Liver (tissue), 8 donors: ENCODE measurements at regions not wholly inside any gene's neighbourhood (a gene's known extent, or its start where the extent isn't known, plus 50 kb on each side); places are given as distances from the start of the nearest gene placed in this dataset.
"Not testable (repeated sequence)": the region's sequence is repeated elsewhere in the genome, so short reads cannot be mapped to it uniquely, and the experiment has no call there.

Experiments
- DNase-seq: peaks from one replicate; pipeline ENCODE4 v3.0.0-alpha.2; 2017; ENCODE audit warnings: low spot score
- H3K27ac ChIP-seq, 2 donors: one replicate each; pipeline ENCODE4 v1.7.0; 2013; ENCODE audit warnings: inconsistent platforms in 2 of 2, low read length in 2 of 2, control low read depth in 1 of 2, low read depth in 1 of 2, mild to moderate bottlenecking in 1 of 2
- H3K27me3 ChIP-seq, 4 donors: one replicate each; pipeline versions ENCODE4 v1.6.1 to v1.7.0; 2013; ENCODE audit warnings: low read length in 3 of 4, inconsistent platforms in 1 of 4, mild to moderate bottlenecking in 1 of 4, moderate library complexity in 1 of 4; ENCODE audit not compliant: control insufficient read depth in 4 of 4, insufficient read depth in 4 of 4
- H3K36me3 ChIP-seq, 4 donors: one replicate each; pipeline versions ENCODE4 v1.6.1 to v1.7.0; 2013; ENCODE audit warnings: low read length in 3 of 4, mild to moderate bottlenecking in 3 of 4, low read depth in 1 of 4, moderate library complexity in 1 of 4; ENCODE audit not compliant: control insufficient read depth in 4 of 4, insufficient read depth in 3 of 4
- H3K4me1 ChIP-seq, 4 donors: one replicate each; pipeline versions ENCODE4 v1.6.1 to v1.7.0; 2013; ENCODE audit warnings: low read length in 3 of 4, mild to moderate bottlenecking in 3 of 4, moderate library complexity in 1 of 4; ENCODE audit not compliant: control insufficient read depth in 4 of 4, insufficient read depth in 4 of 4
- H3K4me3 ChIP-seq, 3 donors: one replicate each; pipeline versions ENCODE4 v1.6.1 to v1.7.0; 2013; ENCODE audit warnings: low read length in 3 of 3, control low read depth in 1 of 3, low read depth in 1 of 3, mild to moderate bottlenecking in 1 of 3
- H3K9ac ChIP-seq, 2 donors: one replicate each; pipeline ENCODE4 v1.7.0; 2013; ENCODE audit warnings: low read length in 2 of 2, mild to moderate bottlenecking in 2 of 2, moderate library complexity in 2 of 2, control low read depth in 1 of 2, low read depth in 1 of 2
- H3K9me3 ChIP-seq, 4 donors: one replicate each; pipeline versions ENCODE4 v1.6.1 to v1.7.0; 2013; ENCODE audit warnings: low read length in 3 of 4; ENCODE audit not compliant: control insufficient read depth in 4 of 4
- EGR1 ChIP-seq, 2 donors: IDR thresholded peaks; 2 replicates each; pipeline ENCODE4 v1.6.1; 2016 to 2018; ENCODE audit warnings: antibody characterized with exemption in 2 of 2, low read depth in 2 of 2
- FOXA1 ChIP-seq: IDR thresholded peaks from 2 replicates; pipeline ENCODE4 v1.6.1; 2016; ENCODE audit warnings: antibody characterized with exemption
- FOXA2 ChIP-seq: IDR thresholded peaks from 2 replicates; pipeline ENCODE4 v1.6.1; 2016; ENCODE audit warnings: antibody characterized with exemption
- GABPA ChIP-seq, 2 donors: IDR thresholded peaks in 1 of 2; conservative IDR thresholded peaks in 1 of 2; 2 replicates each; pipeline ENCODE4 v1.6.1; 2016; ENCODE audit warnings: antibody characterized with exemption in 2 of 2, mild to moderate bottlenecking in 1 of 2, moderate library complexity in 1 of 2
- HNF4A ChIP-seq, 2 donors: conservative IDR thresholded peaks; 2 replicates each; pipeline ENCODE4 v1.6.1; 2016; ENCODE audit warnings: antibody characterized with exemption in 2 of 2, mild to moderate bottlenecking in 2 of 2
- HNF4G ChIP-seq: IDR thresholded peaks from 2 replicates; pipeline ENCODE4 v1.6.1; 2016; ENCODE audit warnings: antibody characterized with exemption
- JUND ChIP-seq, 2 donors: IDR thresholded peaks; 2 replicates each; pipeline ENCODE4 v1.6.1; 2016; ENCODE audit warnings: antibody characterized with exemption in 2 of 2
- NR2F2 ChIP-seq: IDR thresholded peaks from 2 replicates; pipeline ENCODE4 v1.6.1; 2016; ENCODE audit warnings: antibody characterized with exemption
- RXRA ChIP-seq, 2 donors: IDR thresholded peaks; 2 replicates each; pipeline ENCODE4 v1.6.1; 2017 to 2018; ENCODE audit warnings: antibody characterized with exemption in 2 of 2, mild to moderate bottlenecking in 1 of 2
- SP1 ChIP-seq: IDR thresholded peaks from 2 replicates; pipeline ENCODE4 v1.6.1; 2018; ENCODE audit warnings: antibody characterized with exemption, mild to moderate bottlenecking
- TAF1 ChIP-seq: conservative IDR thresholded peaks from 2 replicates; pipeline ENCODE4 v1.6.1; 2016; ENCODE audit warnings: antibody characterized with exemption, mild to moderate bottlenecking
- YY1 ChIP-seq: IDR thresholded peaks from 2 replicates; pipeline ENCODE4 v1.6.1; 2016; ENCODE audit warnings: antibody characterized with exemption, mild to moderate bottlenecking
- WGBS: extraction: QIAGEN DNeasy Blood & Tissue Kit; methylation state at CpG from one replicate; pipeline ENCODE4 v1.1.7; 2013; 5-methylcytosine and 5-hydroxymethylcytosine counted together
- TF ChIP-seq, protein P1 (sequence below): IDR thresholded peaks from 2 replicates; pipeline ENCODE4 v1.6.1; 2016; ENCODE audit warnings: antibody characterized with exemption
- TF ChIP-seq, protein P2 (sequence below): IDR thresholded peaks from 2 replicates; pipeline ENCODE4 v1.6.1; 2016; ENCODE audit warnings: antibody characterized with exemption
- TF ChIP-seq, protein P3 (sequence below): fragments of 150-350 bp; IDR thresholded peaks from 2 replicates; pipeline ENCODE4 v1.5.1; 2017; ENCODE audit warnings: improper control_type of control experiment, low read depth, low read length; ENCODE audit not compliant: missing input control
- TF ChIP-seq, protein P4 (sequence below): IDR thresholded peaks from 2 replicates; pipeline ENCODE4 v1.6.1; 2016; ENCODE audit warnings: antibody characterized with exemption, mild to moderate bottlenecking
- TF ChIP-seq, protein P5 (sequence below): IDR thresholded peaks from 2 replicates; pipeline ENCODE4 v1.6.1; 2016; ENCODE audit warnings: antibody characterized with exemption
- donor health status: healthy.
- donor health status: healthy.
- donor health status: healthy.
- donor health status: healthy.
- donor health status: healthy.

DNA sequence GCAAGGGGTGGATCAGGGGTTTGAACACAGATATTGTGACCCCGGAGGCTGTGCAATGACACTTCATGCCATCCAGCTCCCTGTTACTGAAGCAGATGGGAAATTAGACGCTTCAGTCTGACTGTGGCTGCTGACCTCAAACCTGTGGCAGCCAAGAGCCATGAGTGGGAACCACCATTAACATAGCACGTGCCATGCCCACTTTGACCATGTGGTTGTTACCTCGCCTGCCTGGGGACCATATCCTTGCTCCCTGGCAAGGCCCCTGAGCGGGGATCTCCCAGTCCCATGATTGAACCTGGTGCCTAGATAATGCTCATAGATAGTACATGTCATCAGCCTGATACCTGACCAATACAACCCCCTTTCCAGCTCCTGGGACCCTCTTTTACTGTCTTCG, 68.9 kb downstream of the CYP26B1 start:
- no peak overlapping the region for H3K27ac ChIP-seq
- TF ChIP-seq, protein P1, sequence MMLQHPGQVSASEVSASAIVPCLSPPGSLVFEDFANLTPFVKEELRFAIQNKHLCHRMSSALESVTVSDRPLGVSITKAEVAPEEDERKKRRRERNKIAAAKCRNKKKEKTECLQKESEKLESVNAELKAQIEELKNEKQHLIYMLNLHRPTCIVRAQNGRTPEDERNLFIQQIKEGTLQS, result no peak
- TF ChIP-seq YY1, result no peak
- no peak for TF ChIP-seq JUND (IDR thresholded peaks at IDR 0.05)
- TF ChIP-seq HNF4A (conservative IDR thresholded peaks at IDR 0.05), result no peak
- TF ChIP-seq TAF1, result no peak
- no peak for TF ChIP-seq FOXA1
- TF ChIP-seq FOXA2, result no peak
- no peak for TF ChIP-seq NR2F2
- TF ChIP-seq GABPA (IDR thresholded peaks at IDR 0.05 in 1 of 2, conservative IDR thresholded peaks at IDR 0.05 in 1 of 2), result no peak
- no peak for TF ChIP-seq HNF4G
- H3K9ac ChIP-seq, result no peak overlapping the region
- peaks cover 4 to 15% (median 6%) of the 10 kb centered on the region in 4 donors for H3K4me1 ChIP-seq
- peaks cover 0 to 9% (median 0%) of the 10 kb centered on the region in 4 donors for H3K27me3 ChIP-seq
- no peak for DNase-seq
- H3K9me3 ChIP-seq, result peaks cover 0 to 25% (median 3%) of the 10 kb centered on the region in 4 donors
- 86% methylated on average over 6 of the region's 6 CpGs for WGBS
- no peak overlapping the region for H3K4me3 ChIP-seq
- no peaks in the 10 kb centered on the region for H3K36me3 ChIP-seq

DNA sequence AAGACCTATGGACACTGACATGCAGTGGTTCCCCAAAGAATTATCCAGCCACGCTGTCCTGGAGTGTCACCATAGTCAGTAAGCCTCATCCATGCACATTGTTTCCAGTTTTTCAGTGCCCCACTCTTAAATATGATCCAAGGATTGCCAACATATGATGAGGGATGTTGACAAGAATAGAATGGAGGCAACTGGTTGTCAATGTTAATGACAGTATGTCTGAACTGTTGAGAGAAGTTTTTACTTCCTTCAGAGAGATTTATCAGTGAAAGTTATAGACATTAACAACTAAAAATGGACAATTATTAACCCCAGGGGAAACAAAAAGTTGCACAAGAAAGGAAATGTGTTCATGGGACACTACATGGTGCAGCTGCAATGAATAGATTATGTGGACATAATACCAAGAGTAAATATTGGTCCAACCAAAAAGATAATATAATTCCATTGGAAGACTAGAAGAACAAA, 69.9 kb downstream of the CYP26B1 start:
- peak overlapping the region in 1 of 2 donors; percentile 17 for H3K27ac ChIP-seq
- WGBS, result 28% methylated on average over 1 of the region's 1 CpG
- H3K36me3 ChIP-seq, result no peaks in the 10 kb centered on the region
- H3K9ac ChIP-seq, result no peak overlapping the region
- peaks cover 0 to 6% (median 0%) of the 10 kb centered on the region in 4 donors for H3K27me3 ChIP-seq
- no peak for TF ChIP-seq NR2F2
- peak; percentile 91 for TF ChIP-seq FOXA1
- TF ChIP-seq, protein P2, sequence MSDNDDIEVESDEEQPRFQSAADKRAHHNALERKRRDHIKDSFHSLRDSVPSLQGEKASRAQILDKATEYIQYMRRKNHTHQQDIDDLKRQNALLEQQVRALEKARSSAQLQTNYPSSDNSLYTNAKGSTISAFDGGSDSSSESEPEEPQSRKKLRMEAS, result no peak
- peak; percentile 81 for TF ChIP-seq YY1
- peak; percentile 80 for TF ChIP-seq SP1
- peak in 1 of 2 donors; percentile 77 for TF ChIP-seq GABPA (IDR thresholded peaks at IDR 0.05 in 1 of 2, conservative IDR thresholded peaks at IDR 0.05 in 1 of 2)
- TF ChIP-seq FOXA2, result peak; percentile 91
- no peak for TF ChIP-seq TAF1
- TF ChIP-seq, protein P3, sequence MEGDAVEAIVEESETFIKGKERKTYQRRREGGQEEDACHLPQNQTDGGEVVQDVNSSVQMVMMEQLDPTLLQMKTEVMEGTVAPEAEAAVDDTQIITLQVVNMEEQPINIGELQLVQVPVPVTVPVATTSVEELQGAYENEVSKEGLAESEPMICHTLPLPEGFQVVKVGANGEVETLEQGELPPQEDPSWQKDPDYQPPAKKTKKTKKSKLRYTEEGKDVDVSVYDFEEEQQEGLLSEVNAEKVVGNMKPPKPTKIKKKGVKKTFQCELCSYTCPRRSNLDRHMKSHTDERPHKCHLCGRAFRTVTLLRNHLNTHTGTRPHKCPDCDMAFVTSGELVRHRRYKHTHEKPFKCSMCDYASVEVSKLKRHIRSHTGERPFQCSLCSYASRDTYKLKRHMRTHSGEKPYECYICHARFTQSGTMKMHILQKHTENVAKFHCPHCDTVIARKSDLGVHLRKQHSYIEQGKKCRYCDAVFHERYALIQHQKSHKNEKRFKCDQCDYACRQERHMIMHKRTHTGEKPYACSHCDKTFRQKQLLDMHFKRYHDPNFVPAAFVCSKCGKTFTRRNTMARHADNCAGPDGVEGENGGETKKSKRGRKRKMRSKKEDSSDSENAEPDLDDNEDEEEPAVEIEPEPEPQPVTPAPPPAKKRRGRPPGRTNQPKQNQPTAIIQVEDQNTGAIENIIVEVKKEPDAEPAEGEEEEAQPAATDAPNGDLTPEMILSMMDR, result no peak
- TF ChIP-seq EGR1 (IDR thresholded peaks at IDR 0.05; ENCODE audit: low read depth in 2 of 2), result peak in 1 of 2 donors; percentile 32
- no peak for TF ChIP-seq HNF4G
- peak; percentile 48 to 69 for TF ChIP-seq HNF4A (conservative IDR thresholded peaks at IDR 0.05)
- peak in 1 of 2 donors; percentile 48 for TF ChIP-seq JUND (IDR thresholded peaks at IDR 0.05)
- TF ChIP-seq, protein P4, sequence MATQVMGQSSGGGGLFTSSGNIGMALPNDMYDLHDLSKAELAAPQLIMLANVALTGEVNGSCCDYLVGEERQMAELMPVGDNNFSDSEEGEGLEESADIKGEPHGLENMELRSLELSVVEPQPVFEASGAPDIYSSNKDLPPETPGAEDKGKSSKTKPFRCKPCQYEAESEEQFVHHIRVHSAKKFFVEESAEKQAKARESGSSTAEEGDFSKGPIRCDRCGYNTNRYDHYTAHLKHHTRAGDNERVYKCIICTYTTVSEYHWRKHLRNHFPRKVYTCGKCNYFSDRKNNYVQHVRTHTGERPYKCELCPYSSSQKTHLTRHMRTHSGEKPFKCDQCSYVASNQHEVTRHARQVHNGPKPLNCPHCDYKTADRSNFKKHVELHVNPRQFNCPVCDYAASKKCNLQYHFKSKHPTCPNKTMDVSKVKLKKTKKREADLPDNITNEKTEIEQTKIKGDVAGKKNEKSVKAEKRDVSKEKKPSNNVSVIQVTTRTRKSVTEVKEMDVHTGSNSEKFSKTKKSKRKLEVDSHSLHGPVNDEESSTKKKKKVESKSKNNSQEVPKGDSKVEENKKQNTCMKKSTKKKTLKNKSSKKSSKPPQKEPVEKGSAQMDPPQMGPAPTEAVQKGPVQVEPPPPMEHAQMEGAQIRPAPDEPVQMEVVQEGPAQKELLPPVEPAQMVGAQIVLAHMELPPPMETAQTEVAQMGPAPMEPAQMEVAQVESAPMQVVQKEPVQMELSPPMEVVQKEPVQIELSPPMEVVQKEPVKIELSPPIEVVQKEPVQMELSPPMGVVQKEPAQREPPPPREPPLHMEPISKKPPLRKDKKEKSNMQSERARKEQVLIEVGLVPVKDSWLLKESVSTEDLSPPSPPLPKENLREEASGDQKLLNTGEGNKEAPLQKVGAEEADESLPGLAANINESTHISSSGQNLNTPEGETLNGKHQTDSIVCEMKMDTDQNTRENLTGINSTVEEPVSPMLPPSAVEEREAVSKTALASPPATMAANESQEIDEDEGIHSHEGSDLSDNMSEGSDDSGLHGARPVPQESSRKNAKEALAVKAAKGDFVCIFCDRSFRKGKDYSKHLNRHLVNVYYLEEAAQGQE, result peak; percentile 25
- TF ChIP-seq, protein P1, result no peak
- TF ChIP-seq, protein P5, sequence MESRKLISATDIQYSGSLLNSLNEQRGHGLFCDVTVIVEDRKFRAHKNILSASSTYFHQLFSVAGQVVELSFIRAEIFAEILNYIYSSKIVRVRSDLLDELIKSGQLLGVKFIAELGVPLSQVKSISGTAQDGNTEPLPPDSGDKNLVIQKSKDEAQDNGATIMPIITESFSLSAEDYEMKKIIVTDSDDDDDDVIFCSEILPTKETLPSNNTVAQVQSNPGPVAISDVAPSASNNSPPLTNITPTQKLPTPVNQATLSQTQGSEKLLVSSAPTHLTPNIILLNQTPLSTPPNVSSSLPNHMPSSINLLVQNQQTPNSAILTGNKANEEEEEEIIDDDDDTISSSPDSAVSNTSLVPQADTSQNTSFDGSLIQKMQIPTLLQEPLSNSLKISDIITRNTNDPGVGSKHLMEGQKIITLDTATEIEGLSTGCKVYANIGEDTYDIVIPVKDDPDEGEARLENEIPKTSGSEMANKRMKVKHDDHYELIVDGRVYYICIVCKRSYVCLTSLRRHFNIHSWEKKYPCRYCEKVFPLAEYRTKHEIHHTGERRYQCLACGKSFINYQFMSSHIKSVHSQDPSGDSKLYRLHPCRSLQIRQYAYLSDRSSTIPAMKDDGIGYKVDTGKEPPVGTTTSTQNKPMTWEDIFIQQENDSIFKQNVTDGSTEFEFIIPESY, result no peak
- TF ChIP-seq RXRA (IDR thresholded peaks at IDR 0.05), result peak; percentile 41 to 77
- H3K9me3 ChIP-seq, result peaks cover 0 to 27% (median 4%) of the 10 kb centered on the region in 4 donors
- DNase-seq, result no peak
- no peak overlapping the region for H3K4me3 ChIP-seq
- H3K4me1 ChIP-seq, result peaks cover 4 to 15% (median 6%) of the 10 kb centered on the region in 4 donors

DNA sequence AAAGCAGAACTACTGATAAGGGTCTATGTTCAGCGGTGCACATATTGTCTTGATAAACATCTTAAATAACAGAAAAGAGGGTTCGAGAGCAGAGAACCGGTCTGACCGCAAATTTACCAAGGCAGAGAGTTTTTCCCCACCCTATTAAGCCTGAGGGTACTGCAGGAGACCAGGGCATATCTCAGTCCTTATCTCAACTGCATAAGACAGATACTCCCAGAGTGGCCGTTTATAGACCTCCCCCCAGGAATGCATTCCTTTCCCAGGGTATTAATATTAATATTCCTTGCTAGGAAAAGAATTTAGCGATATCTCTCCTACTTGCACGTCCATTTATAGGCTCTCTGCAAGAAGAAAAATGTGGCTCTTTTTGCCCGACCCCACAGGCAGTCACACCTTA, 74.3 kb downstream of the CYP26B1 start:
- WGBS, result 88% methylated on average over 8 of the region's 8 CpGs
- not testable (repeated sequence) for H3K4me3 ChIP-seq, H3K36me3 ChIP-seq, DNase-seq, H3K4me1 ChIP-seq, H3K9ac ChIP-seq, H3K27ac ChIP-seq, H3K27me3 ChIP-seq
- H3K9me3 ChIP-seq, result peaks cover 0 to 14% (median 3%) of the 10 kb centered on the region in 4 donors
